ENCODE measurements at regions not wholly inside any gene's neighbourhood (a gene's known extent, or its start where the extent isn't known, plus 50 kb on each side); places are given as distances from the start of the nearest gene placed in this dataset.

GRCh38 chr4:26020881-26021280, 106.9 kb downstream of the SMIM20 start:
- DNase-seq: peak; percentile 14

GRCh38 chr4:26021417-26022345, 107.7 kb downstream of the SMIM20 start:
- no peak for DNase-seq

- DNase-seq: no peak
Observed at GRCh38 chr4:26022346-26023202, 108.6 kb downstream of the SMIM20 start.

GRCh38 chr4:26023203-26023972, 109.4 kb downstream of the SMIM20 start:
- no peak for DNase-seq

- no peak for DNase-seq
Observed at GRCh38 chr4:26024079-26024478, 110.1 kb downstream of the SMIM20 start.

GRCh38 chr4:26028133-26028792, 114.2 kb downstream of the SMIM20 start:
- DNase-seq: no peak

GRCh38 chr4:26028793-26029567, 115.0 kb downstream of the SMIM20 start:
- DNase-seq: peak; percentile 9

- no peak for DNase-seq
Observed at GRCh38 chr4:26029568-26030131, 115.6 kb downstream of the SMIM20 start.

GRCh38 chr4:26030260-26030667, 116.2 kb downstream of the SMIM20 start:
- no peak for DNase-seq

GRCh38 chr4:26030780-26031179, 116.8 kb downstream of the SMIM20 start:
- no peak for DNase-seq

- DNase-seq: no peak
Observed at GRCh38 chr4:26031704-26032103, 117.7 kb downstream of the SMIM20 start.

GRCh38 chr4:26032142-26032541, 118.1 kb downstream of the SMIM20 start:
- DNase-seq: peak; percentile 72

GRCh38 chr4:26032630-26033317, 118.8 kb downstream of the SMIM20 start:
- DNase-seq: peak; percentile 83

- DNase-seq: no peak
Observed at GRCh38 chr4:26033389-26033788, 119.4 kb downstream of the SMIM20 start.

GRCh38 chr4:26034849-26035248, 120.8 kb downstream of the SMIM20 start:
- no peak for DNase-seq

- DNase-seq: no peak
Observed at GRCh38 chr4:26035921-26036320, 121.9 kb downstream of the SMIM20 start.

- DNase-seq: no peak
Observed at GRCh38 chr4:26039639-26040359, 125.8 kb downstream of the SMIM20 start.

- DNase-seq: no peak
Observed at GRCh38 chr4:26044524-26044923, 130.5 kb downstream of the SMIM20 start.

- DNase-seq: no peak
Observed at GRCh38 chr4:26044983-26045382, 131.0 kb downstream of the SMIM20 start.

- DNase-seq: no peak
Observed at GRCh38 chr4:26047795-26048194, 133.8 kb downstream of the SMIM20 start.
